IMR-90 (cell line): ENCODE measurements at regions not wholly inside any gene's neighbourhood (a gene's known extent, or its start where the extent isn't known, plus 50 kb on each side); places are given as distances from the start of the nearest gene placed in this dataset.

Experiments used
- BHLHE40 ChIP-seq: fragments of 150-350 bp; IDR thresholded peaks from 2 replicates; pipeline ENCODE4 v1.6.1; 2016; ENCODE audit warnings: mild to moderate bottlenecking, low read depth, low read length
- CEBPB ChIP-seq: IDR thresholded peaks from 2 replicates; pipeline ENCODE4 v1.6.1; 2012; ENCODE audit warnings: low read depth, low read length, improper control_type of control experiment
- CTCF ChIP-seq: conservative IDR thresholded peaks from 2 replicates; pipeline ENCODE4 v1.5.1; 2012; ENCODE audit warnings: mild to moderate bottlenecking, low read depth, low read length, improper control_type of control experiment
- RAD21 ChIP-seq: IDR thresholded peaks from 2 replicates; pipeline ENCODE4 v1.6.1; 2012; ENCODE audit warnings: low read length, improper control_type of control experiment

DNA sequence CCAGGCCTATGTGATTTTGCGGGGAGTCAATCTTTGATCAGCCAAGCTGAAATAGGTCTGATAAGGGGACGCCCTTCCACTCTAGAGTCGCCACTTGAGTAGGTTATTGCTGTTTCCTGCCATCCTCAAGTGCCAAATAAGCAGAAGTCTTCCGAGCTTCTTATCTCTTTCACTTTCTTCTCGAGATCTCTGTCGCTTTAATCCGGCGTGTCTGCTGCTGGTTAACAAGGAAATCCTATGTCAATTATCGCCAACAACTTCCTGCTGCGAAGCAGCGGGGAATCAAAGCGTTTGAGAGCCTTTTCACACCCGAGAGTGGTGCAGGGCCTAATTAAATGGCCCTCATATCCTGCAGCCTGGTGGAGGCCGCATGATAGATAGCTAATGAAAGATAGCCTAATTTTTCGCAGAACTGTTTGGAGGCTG is 215.9 kb downstream of the RAB11FIP2 start:
- TF ChIP-seq BHLHE40 (no peak), CTCF (no peak), CEBPB (no peak), RAD21 (no peak)
